ENCODE measurements at regions not wholly inside any gene's neighbourhood (a gene's known extent, or its start where the extent isn't known, plus 50 kb on each side); places are given as distances from the start of the nearest gene placed in this dataset.

DNA sequence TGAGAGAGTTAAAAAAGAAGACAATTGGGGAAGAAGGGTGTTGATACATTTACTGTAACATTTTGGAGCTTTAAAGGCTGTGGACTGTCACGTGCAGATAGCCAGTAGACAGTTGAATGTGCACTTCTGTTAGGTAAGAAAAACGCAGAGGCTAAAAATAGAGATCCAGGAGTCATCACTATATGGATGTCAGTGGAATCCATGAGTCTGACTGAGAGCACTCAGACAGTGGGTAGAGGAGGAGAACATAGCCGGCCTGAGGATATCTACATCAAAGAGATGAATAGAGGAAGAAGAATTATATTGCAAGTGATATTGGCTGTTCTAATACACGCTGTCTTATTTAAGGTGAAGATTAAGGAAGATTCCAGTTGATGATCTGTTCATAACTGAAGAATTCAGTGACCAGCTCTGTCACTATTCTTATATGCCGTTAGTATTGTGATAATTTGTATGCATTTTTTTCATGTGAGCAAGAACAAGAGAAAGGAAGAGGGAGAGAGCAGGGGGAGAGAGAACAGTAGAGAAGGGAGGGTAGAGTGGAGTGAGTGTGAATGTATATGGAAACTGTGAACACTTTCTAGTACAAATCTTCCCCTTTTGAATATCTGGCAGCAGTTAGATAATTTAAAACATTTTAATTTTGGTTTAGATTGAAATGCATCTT is 344.8 kb downstream of the CHRM3 start:
- no peak overlapping the region for H3K4me3 ChIP-seq
- H3K36me3 ChIP-seq (replicated peaks in 1 of 2): no peaks in the 10 kb centered on the region
- no peaks in the 10 kb centered on the region for H3K9me3 ChIP-seq (replicated peaks in 1 of 3)
- no peaks in the 10 kb centered on the region for H3K27me3 ChIP-seq
- H3K4me1 ChIP-seq (replicated peaks in 1 of 2): no peaks in the 10 kb centered on the region
- no peak overlapping the region for H3K27ac ChIP-seq
- no peak for DNase-seq
- 60 to 68% (median 65%) methylated on average over 5 of the region's 5 CpGs for WGBS, 4 donors
- no peak for TF ChIP-seq POLR2A (IDR thresholded peaks at IDR 0.05)
- TF ChIP-seq, protein P1, sequence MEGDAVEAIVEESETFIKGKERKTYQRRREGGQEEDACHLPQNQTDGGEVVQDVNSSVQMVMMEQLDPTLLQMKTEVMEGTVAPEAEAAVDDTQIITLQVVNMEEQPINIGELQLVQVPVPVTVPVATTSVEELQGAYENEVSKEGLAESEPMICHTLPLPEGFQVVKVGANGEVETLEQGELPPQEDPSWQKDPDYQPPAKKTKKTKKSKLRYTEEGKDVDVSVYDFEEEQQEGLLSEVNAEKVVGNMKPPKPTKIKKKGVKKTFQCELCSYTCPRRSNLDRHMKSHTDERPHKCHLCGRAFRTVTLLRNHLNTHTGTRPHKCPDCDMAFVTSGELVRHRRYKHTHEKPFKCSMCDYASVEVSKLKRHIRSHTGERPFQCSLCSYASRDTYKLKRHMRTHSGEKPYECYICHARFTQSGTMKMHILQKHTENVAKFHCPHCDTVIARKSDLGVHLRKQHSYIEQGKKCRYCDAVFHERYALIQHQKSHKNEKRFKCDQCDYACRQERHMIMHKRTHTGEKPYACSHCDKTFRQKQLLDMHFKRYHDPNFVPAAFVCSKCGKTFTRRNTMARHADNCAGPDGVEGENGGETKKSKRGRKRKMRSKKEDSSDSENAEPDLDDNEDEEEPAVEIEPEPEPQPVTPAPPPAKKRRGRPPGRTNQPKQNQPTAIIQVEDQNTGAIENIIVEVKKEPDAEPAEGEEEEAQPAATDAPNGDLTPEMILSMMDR (IDR thresholded peaks at IDR 0.05): no peak
- intact Hi-C loops (cut with DNase I): no loop called here

- no peaks in the 10 kb centered on the region for H3K36me3 ChIP-seq (replicated peaks in 1 of 2)
- H3K4me1 ChIP-seq (replicated peaks in 1 of 2): no peaks in the 10 kb centered on the region
- TF ChIP-seq POLR2A (IDR thresholded peaks at IDR 0.05): no peak
- TF ChIP-seq, protein P1 (IDR thresholded peaks at IDR 0.05): no peak
- 79 to 92% (median 85%) methylated on average over 2 of the region's 2 CpGs for WGBS, 4 donors
- DNase-seq: no peak
- no peak overlapping the region for H3K27ac ChIP-seq
- no peak overlapping the region for H3K4me3 ChIP-seq
- H3K27me3 ChIP-seq: no peaks in the 10 kb centered on the region
- no peaks in the 10 kb centered on the region for H3K9me3 ChIP-seq (replicated peaks in 1 of 3)
- intact Hi-C loops (cut with DNase I): no loop called here
Observed at GRCh38 chr1:239732770-239733169, 346.4 kb downstream of the CHRM3 start.

GRCh38 chr1:239733995-239734394 is 347.6 kb downstream of the CHRM3 start:
- H3K36me3 ChIP-seq (replicated peaks in 1 of 2): no peaks in the 10 kb centered on the region
- TF ChIP-seq POLR2A (IDR thresholded peaks at IDR 0.05): no peak
- TF ChIP-seq, protein P1 (IDR thresholded peaks at IDR 0.05): no peak
- no peaks in the 10 kb centered on the region for H3K4me1 ChIP-seq (replicated peaks in 1 of 2)
- H3K27me3 ChIP-seq: no peaks in the 10 kb centered on the region
- H3K27ac ChIP-seq: no peak overlapping the region
- intact Hi-C loops (cut with DNase I): no loop called here
- no peak for DNase-seq
- WGBS, 4 donors: 59 to 69% (median 65%) methylated on average over 3 of the region's 3 CpGs
- H3K4me3 ChIP-seq: no peak overlapping the region
- no peaks in the 10 kb centered on the region for H3K9me3 ChIP-seq (replicated peaks in 1 of 3)

- WGBS, 4 donors: 23 to 30% (median 27%) methylated on average over 2 of the region's 2 CpGs
- H3K4me1 ChIP-seq (replicated peaks in 1 of 2): no peaks in the 10 kb centered on the region
- no peaks in the 10 kb centered on the region for H3K9me3 ChIP-seq (replicated peaks in 1 of 3)
Observed at GRCh38 chr1:239735111-239735510, 348.7 kb downstream of the CHRM3 start.

More at GRCh38 chr1:239735111-239735510, 348.7 kb downstream of the CHRM3 start:
- H3K27ac ChIP-seq: no peak overlapping the region
- no peak overlapping the region for H3K4me3 ChIP-seq
- H3K27me3 ChIP-seq: no peaks in the 10 kb centered on the region
- intact Hi-C loops (cut with DNase I): no loop called here
- DNase-seq: no peak
- TF ChIP-seq POLR2A (IDR thresholded peaks at IDR 0.05): no peak
- TF ChIP-seq, protein P1 (IDR thresholded peaks at IDR 0.05): no peak
- no peaks in the 10 kb centered on the region for H3K36me3 ChIP-seq (replicated peaks in 1 of 2)
